Progenitor cell of endocrine pancreas (in vitro differentiated cells): ENCODE measurements at regions not wholly inside any gene's neighbourhood (a gene's known extent, or its start where the extent isn't known, plus 50 kb on each side); places are given as distances from the start of the nearest gene placed in this dataset.

ENCODE experiments used
- DNase-seq: peaks from one replicate; pipeline ENCODE4 v3.0.0; 2021; ENCODE audit warnings: low spot score; ENCODE audit not compliant: unreplicated experiment
- H3K27ac Mint-ChIP-seq: 2 replicates; pipeline ENCODE4 v1.8.0; 2021; ENCODE audit warnings: mild to moderate bottlenecking, moderate library complexity, mixed read lengths
- H3K27me3 Mint-ChIP-seq: 2 replicates; pipeline ENCODE4 v1.8.0; 2021; ENCODE audit warnings: mixed read lengths
- H3K36me3 Mint-ChIP-seq: 2 replicates; pipeline ENCODE4 v1.8.0; 2022; ENCODE audit warnings: mixed read lengths; ENCODE audit not compliant: insufficient read depth
- H3K4me1 Mint-ChIP-seq: 2 replicates; pipeline ENCODE4 v1.8.0; 2021; ENCODE audit warnings: low read depth, mixed read lengths
- H3K4me3 Mint-ChIP-seq: 2 replicates; pipeline ENCODE4 v1.8.0; 2021; ENCODE audit warnings: low read depth, mild to moderate bottlenecking, moderate library complexity, mixed read lengths
- H3K9me3 Mint-ChIP-seq: 2 replicates; pipeline ENCODE4 v1.8.0; 2021; ENCODE audit warnings: low read depth, mixed read lengths
- TF ChIP-seq, protein P1 (sequence below): fragments of 200-600 bp; sonication (generic); IDR thresholded peaks from one replicate; pipeline ENCODE4 v1.5.0; 2021; ENCODE audit warnings: antibody characterized with exemption, mild to moderate bottlenecking; ENCODE audit not compliant: unreplicated experiment

DNA sequence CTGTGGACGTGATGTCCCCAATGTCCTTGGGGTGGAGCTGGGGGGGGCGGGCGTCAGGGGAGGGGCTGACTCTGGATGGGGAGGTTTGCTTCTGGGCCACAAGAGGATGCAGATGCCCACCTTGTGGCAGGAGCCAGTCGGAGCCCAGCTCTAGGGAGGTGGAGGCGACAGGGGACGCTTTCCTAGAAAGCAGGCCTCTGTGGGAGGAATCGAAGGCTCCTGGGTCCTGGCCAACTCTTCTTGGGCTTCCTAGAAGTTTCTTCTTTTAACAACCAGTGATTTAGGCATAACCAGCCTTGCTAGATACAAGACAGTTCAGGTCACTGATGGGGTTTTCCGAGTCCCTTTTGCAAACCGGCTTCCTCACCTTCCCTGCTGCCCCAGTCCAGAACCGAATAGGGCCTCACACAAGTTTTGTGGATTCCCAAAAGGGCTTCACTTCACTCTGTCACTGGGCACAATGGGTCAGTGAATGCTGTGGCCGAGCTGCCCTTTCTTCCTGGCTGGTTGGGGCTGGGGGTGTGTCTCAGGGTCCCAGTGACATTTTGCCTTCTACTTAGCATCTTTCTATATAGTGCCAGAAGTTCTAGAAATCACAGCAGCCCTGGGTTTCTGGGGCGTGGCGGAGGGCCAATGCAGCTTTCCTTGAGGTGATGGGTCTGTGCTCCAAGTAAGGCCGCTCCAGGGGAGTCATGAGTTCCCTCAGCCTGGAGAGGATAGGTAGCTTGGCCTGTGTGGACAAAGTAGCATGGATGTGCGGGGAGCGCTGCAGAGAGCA is 78.4 kb upstream of the FOXP4 start:
- Mint-ChIP-seq H3K9me3 (no peaks in the 10 kb centered on the region), H3K27me3 (peaks cover 7% of the 10 kb centered on the region), H3K4me1 (peaks cover 39% of the 10 kb centered on the region), H3K27ac (no peak overlapping the region), H3K36me3 (no peaks in the 10 kb centered on the region), H3K4me3 (no peak overlapping the region)
- DNase-seq = no peak
- TF ChIP-seq, protein P1, sequence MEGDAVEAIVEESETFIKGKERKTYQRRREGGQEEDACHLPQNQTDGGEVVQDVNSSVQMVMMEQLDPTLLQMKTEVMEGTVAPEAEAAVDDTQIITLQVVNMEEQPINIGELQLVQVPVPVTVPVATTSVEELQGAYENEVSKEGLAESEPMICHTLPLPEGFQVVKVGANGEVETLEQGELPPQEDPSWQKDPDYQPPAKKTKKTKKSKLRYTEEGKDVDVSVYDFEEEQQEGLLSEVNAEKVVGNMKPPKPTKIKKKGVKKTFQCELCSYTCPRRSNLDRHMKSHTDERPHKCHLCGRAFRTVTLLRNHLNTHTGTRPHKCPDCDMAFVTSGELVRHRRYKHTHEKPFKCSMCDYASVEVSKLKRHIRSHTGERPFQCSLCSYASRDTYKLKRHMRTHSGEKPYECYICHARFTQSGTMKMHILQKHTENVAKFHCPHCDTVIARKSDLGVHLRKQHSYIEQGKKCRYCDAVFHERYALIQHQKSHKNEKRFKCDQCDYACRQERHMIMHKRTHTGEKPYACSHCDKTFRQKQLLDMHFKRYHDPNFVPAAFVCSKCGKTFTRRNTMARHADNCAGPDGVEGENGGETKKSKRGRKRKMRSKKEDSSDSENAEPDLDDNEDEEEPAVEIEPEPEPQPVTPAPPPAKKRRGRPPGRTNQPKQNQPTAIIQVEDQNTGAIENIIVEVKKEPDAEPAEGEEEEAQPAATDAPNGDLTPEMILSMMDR = no peak

DNA sequence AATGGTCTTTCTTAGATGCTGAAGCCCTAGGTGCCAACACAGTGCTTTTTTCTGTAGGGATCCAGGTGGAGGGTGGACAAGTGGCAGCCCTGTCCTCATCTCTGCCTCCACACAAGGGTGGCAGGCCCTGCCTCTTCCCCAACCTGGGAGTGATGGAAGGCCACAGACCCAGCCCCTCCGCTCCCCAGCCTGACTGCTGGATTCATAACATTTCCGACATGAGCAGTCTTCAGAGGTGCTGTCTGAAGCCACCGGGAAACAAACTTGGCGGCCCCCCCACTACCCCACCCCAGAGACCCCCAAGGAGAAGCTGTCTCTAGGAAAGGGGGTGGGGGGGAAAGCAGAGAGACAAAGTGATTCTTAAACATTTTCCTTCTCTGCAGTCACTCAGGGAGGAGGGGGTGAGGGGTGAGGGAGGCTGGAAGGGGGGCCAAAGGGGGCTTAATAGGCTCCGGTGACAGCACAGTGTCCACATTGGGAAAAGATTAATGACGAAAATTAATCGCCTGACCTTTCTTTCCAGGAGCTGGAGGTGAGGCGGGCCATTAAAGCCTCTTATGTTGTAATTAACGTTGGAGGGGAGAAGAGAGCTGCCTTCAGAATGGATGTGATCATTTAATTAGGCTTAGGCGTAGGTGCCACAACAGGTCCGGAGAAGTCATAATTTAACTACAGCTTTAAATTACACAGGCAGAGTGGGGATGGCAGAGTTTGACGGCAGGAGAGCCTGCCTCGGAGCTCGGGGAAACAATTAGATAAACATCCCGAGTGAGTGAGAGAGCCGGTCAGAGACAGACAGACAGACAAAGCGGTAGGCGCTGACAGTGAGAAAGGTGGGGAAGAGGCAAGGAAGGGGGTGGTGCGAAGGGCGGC is 76.8 kb upstream of the FOXP4 start:
- Mint-ChIP-seq H3K4me3 (peak overlapping the region; percentile 69), H3K36me3 (no peaks in the 10 kb centered on the region), H3K27ac (peak overlapping the region; percentile 19), H3K27me3 (peaks cover 7% of the 10 kb centered on the region), H3K9me3 (no peaks in the 10 kb centered on the region), H3K4me1 (peaks cover 41% of the 10 kb centered on the region)
- no peak for DNase-seq
- TF ChIP-seq, protein P1 = no peak

DNA sequence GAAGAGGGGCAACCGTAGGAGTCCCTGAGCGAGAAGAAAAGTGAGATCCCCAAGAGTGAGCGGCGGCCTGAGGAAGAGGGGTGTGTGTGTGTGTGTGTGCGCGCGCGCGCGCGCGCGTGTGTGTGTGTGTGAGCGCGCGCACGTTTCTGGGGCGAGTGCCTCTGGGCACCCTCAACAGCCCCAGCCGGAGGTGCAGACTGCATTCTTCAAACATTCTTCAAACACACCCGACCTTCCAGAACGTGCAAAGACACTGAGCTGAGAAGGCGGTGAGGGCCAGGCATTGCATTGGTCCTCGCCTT is 76.2 kb upstream of the FOXP4 start:
- DNase-seq = no peak
- TF ChIP-seq, protein P1 = no peak
- H3K27me3 Mint-ChIP-seq = peaks cover 7% of the 10 kb centered on the region
- peaks cover 42% of the 10 kb centered on the region for H3K4me1 Mint-ChIP-seq
- peak overlapping the region; percentile 9 for H3K27ac Mint-ChIP-seq
- H3K4me3 Mint-ChIP-seq = peak overlapping the region; percentile 69
- H3K9me3 Mint-ChIP-seq = no peaks in the 10 kb centered on the region
- no peaks in the 10 kb centered on the region for H3K36me3 Mint-ChIP-seq

DNA sequence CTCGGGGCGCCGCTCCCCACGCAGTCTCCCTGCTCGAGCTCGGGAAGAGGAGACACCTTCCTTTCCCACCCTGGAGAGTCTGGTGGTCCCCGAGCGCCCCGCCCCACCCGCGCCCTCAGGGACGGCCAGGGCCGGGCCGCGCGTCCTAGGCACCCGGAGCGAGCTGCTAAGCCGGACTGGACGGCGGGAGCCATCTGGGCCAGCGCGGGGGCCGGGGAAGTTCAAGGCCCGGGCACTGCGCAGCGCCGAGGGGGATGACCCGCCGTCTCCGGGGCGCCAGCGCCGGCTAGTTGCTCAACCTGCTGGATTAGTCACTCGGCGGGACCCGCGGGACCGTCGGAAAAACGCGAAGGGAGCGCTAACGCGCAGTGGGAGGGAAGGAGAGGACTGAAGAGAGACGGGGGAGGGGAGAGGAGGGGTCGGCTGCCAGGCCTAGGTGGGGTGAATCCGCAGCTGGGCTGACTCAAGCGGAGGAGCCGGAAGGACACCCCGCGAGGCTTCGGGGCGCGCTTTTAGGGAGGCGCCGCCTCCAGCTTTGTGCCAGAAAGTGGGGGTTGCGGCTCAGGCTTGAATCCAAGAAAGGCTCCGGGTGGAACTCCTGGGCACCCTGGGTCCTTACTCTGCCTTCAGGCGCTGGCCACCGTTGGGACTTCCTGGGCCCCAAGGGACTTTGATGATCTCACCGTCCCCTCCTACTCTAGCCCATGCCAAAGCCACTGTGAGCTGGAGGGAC is 75.7 kb upstream of the FOXP4 start:
- Mint-ChIP-seq H3K9me3 (no peaks in the 10 kb centered on the region), H3K27me3 (peaks cover 7% of the 10 kb centered on the region), H3K4me3 (peak overlapping the region; percentile 69), H3K36me3 (no peaks in the 10 kb centered on the region), H3K4me1 (peaks cover 42% of the 10 kb centered on the region), H3K27ac (no peak overlapping the region)
- TF ChIP-seq, protein P1 = no peak
- DNase-seq = peak; percentile 34
